ENCODE measurements at regions not wholly inside any gene's neighbourhood (a gene's known extent, or its start where the extent isn't known, plus 50 kb on each side); places are given as distances from the start of the nearest gene placed in this dataset.
"Not testable (repeated sequence)": the region's sequence is repeated elsewhere in the genome, so short reads cannot be mapped to it uniquely, and the experiment has no call there.

DNA sequence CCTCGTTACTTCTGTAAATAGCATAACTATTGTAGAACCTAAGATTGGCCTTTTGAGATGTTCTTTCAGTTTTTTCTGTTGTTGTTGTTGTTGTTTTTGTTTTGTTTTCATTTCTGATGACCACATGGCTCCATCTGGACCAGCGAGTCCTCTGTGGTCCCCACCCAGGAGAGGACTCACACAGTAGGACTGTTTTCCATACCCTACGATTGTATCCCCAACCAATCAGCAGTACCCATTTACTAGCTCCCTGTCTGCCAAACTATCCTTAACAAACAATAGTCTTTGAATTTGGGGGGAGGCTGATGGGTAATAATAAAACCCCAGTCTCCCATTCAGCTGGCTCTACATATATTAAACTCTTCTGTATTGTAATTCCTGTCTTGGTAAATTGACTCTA, 329.5 kb downstream of the SEMA3D start:
- Histone ChIP-seq H3K79me2 (no peaks in the 10 kb centered on the region), H3K4me2 (no peak overlapping the region), H2AFZ (no peak overlapping the region), H3K9me2 (replicated peaks; ENCODE audit: insufficient read depth) (no peaks in the 10 kb centered on the region), H3K4me3 (no peak overlapping the region), H3K9me3 (ENCODE audit: low read depth) (no peaks in the 10 kb centered on the region), H3K4me1 (ENCODE audit: insufficient read depth) (no peaks in the 10 kb centered on the region), H3K27ac (no peak overlapping the region), H3K36me3 (replicated peaks; ENCODE audit: insufficient read depth, low read depth) (no peaks in the 10 kb centered on the region), H3K27me3 (no peaks in the 10 kb centered on the region), H4K20me1 (ENCODE audit: insufficient read depth, poor library complexity, severe bottlenecking) (no peaks in the 10 kb centered on the region)
- no peak for DNase-seq (ENCODE audit: low spot score)
- WGBS (ENCODE audit: low lambda C conversion rate, missing lambda C conversion rate), result 88% methylated on average over 3 of the region's 3 CpGs
- no peak for TF ChIP-seq EZH2phosphoT487 (IDR thresholded peaks at IDR 0.05; ENCODE audit: low read depth, severe bottlenecking, unreplicated experiment)
- TF ChIP-seq, protein P1, sequence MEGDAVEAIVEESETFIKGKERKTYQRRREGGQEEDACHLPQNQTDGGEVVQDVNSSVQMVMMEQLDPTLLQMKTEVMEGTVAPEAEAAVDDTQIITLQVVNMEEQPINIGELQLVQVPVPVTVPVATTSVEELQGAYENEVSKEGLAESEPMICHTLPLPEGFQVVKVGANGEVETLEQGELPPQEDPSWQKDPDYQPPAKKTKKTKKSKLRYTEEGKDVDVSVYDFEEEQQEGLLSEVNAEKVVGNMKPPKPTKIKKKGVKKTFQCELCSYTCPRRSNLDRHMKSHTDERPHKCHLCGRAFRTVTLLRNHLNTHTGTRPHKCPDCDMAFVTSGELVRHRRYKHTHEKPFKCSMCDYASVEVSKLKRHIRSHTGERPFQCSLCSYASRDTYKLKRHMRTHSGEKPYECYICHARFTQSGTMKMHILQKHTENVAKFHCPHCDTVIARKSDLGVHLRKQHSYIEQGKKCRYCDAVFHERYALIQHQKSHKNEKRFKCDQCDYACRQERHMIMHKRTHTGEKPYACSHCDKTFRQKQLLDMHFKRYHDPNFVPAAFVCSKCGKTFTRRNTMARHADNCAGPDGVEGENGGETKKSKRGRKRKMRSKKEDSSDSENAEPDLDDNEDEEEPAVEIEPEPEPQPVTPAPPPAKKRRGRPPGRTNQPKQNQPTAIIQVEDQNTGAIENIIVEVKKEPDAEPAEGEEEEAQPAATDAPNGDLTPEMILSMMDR (IDR thresholded peaks at IDR 0.05; ENCODE audit: poor library complexity), result no peak
- no peak for TF ChIP-seq EZH2 (IDR thresholded peaks at IDR 0.05; ENCODE audit: borderline replicate concordance)

DNA sequence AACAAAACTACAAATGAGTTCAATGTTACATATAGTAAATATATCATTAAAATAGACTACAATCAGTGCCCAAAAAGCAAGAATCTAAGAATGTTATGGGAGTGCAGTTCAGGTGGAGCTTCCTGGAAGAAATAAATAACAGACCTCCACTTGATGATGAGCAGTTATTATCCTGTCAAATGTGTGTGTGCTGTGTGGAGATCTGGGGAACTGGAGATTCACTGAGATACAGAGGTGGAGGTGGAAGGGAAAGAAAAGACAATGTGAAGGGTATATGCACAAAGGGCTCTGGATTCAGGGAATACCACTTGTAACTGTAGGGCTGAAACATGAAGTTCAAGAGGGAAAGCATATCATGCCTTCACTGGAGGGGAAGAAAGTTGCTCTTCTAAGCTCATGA, 331.1 kb downstream of the SEMA3D start:
- no peak for TF ChIP-seq EZH2 (IDR thresholded peaks at IDR 0.05; ENCODE audit: borderline replicate concordance)
- TF ChIP-seq EZH2phosphoT487 (IDR thresholded peaks at IDR 0.05; ENCODE audit: low read depth, severe bottlenecking, unreplicated experiment), result no peak
- TF ChIP-seq, protein P1 (IDR thresholded peaks at IDR 0.05; ENCODE audit: poor library complexity), result no peak
- Histone ChIP-seq H3K9me2 (replicated peaks; ENCODE audit: insufficient read depth) (no peaks in the 10 kb centered on the region), H3K27me3 (no peaks in the 10 kb centered on the region), H3K27ac (no peak overlapping the region), H4K20me1 (ENCODE audit: insufficient read depth, poor library complexity, severe bottlenecking) (no peaks in the 10 kb centered on the region), H3K4me2 (no peak overlapping the region), H3K79me2 (no peaks in the 10 kb centered on the region), H3K36me3 (replicated peaks; ENCODE audit: insufficient read depth, low read depth) (no peaks in the 10 kb centered on the region), H3K9me3 (ENCODE audit: low read depth) (no peaks in the 10 kb centered on the region), H3K4me1 (ENCODE audit: insufficient read depth) (no peaks in the 10 kb centered on the region), H3K4me3 (no peak overlapping the region), H2AFZ (no peak overlapping the region)
- no peak for DNase-seq (ENCODE audit: low spot score)

DNA sequence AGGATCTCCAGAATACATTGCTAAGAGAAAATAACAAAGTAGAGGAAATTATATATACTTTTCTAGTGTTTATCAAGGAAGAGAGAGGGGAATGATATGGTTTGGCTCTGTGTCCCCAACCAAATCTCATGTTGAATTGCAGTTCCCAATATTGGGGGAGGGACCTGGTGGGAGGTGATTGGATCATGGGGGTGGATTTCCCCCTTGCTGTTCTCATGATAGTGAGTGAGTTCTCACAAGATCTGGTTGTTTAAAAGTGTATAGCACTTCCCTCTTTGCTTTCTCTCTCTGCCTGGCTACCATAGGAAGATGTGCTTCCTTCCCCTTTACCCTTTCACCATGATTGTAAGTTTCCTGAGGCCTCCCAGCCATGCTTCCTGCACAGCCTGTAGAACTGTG, 337.9 kb downstream of the SEMA3D start:
- H3K4me2 ChIP-seq; H3K4me1 ChIP-seq (ENCODE audit: insufficient read depth); H3K79me2 ChIP-seq; H3K4me3 ChIP-seq; DNase-seq (ENCODE audit: low spot score); H3K27me3 ChIP-seq; H3K9me3 ChIP-seq (ENCODE audit: low read depth); H3K9me2 ChIP-seq (replicated peaks; ENCODE audit: insufficient read depth); H3K36me3 ChIP-seq (replicated peaks; ENCODE audit: insufficient read depth, low read depth); H3K27ac ChIP-seq; H2AFZ ChIP-seq; H4K20me1 ChIP-seq (ENCODE audit: insufficient read depth, poor library complexity, severe bottlenecking): not testable (repeated sequence)

DNA sequence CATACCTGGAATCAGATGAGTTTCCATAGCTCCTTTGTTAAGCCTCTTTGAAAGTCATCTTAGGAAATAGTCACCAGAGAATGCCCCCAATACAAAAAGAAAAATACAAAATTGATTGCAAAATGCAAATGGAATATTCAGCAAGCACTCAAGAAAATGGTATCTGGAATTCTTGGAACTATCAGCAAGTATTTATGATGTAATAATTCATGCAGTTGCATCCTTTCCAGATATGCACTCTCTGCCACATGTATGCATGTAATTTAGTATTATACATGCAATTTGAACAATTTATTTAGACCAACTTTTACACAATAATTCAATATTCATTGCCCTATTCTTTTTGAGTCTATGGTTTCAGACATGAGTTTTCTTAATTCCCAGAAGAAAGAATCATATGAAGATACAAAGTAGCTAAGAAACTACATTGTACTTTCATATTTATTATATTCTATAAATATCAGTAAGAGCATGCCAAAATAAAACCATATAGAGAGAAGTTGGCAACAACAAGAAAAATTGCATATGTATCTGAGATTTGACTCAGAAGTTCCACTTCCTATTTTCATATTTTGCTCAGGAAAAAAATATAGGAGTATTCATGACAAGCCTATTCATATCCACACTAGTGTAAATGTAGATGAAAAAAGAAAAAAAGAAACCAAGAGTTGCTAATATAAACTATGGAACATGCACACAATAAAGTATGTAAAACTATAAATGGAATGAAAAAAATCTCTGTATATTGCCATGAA, 338.5 kb downstream of the SEMA3D start:
- no peaks in the 10 kb centered on the region for H3K79me2 ChIP-seq
- no peak for TF ChIP-seq EZH2 (IDR thresholded peaks at IDR 0.05; ENCODE audit: borderline replicate concordance)
- TF ChIP-seq, protein P1 (IDR thresholded peaks at IDR 0.05; ENCODE audit: poor library complexity), result no peak
- TF ChIP-seq EZH2phosphoT487 (IDR thresholded peaks at IDR 0.05; ENCODE audit: low read depth, severe bottlenecking, unreplicated experiment), result no peak
- H3K4me3 ChIP-seq, result no peak overlapping the region
- H3K27me3 ChIP-seq, result no peaks in the 10 kb centered on the region
- H3K9me3 ChIP-seq (ENCODE audit: low read depth), result no peaks in the 10 kb centered on the region
- H4K20me1 ChIP-seq (ENCODE audit: insufficient read depth, poor library complexity, severe bottlenecking), result no peaks in the 10 kb centered on the region
- H3K36me3 ChIP-seq (replicated peaks; ENCODE audit: insufficient read depth, low read depth), result no peaks in the 10 kb centered on the region
- H3K4me1 ChIP-seq (ENCODE audit: insufficient read depth), result no peaks in the 10 kb centered on the region
- H3K9me2 ChIP-seq (replicated peaks; ENCODE audit: insufficient read depth), result no peaks in the 10 kb centered on the region
- no peak overlapping the region for H2AFZ ChIP-seq
- no peak for DNase-seq (ENCODE audit: low spot score)
- H3K27ac ChIP-seq, result no peak overlapping the region
- H3K4me2 ChIP-seq, result no peak overlapping the region
